ENCODE measurements at regions not wholly inside any gene's neighbourhood (a gene's known extent, or its start where the extent isn't known, plus 50 kb on each side); places are given as distances from the start of the nearest gene placed in this dataset.

DNA sequence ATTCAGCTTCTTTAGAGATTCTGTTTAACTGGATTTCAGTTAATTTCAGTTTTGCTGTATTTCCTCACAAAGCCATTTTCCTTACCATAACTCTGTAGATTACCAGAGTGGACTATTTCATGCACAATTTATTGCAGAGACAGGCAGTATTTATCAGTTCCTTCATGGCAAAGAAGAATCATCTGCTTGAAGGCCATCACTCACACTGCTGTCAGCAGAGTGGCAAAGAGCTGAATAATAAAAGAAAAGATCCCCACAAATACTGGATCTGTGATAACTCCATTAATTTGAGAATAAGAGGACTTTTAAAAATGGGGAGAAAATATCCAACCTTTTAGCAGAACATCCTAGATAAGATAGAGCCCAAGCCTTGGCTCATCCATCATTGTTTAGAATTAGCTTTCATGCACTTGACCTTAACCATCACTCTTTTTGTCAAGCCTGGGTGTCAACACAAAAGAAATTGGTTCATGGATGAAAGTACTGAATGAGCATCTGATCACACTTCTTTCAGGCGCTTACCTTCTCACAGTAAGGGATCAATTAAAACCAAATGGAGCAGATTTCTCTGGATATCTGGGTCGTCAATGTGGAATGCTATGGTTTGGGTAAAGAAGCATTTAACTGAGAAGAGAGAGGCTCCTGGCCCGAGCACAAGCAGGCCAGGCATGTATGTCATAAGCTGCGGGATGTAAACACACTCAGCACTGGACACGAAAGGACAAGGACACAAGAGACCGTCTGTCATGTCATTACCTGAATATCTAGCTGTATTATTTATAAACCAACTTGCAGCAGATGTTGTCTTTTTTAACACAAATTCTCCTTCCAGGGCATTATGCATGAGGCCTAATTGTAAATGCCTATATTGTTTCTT is 376.2 kb downstream of the ZNF521 start:
- WGBS (ENCODE audit: insufficient coverage, low lambda C conversion rate) = no CpG with 5 or more reads among the region's 6 CpGs
- H3K4me3 ChIP-seq (ENCODE audit: low read length) = no peak overlapping the region
- H3K27me3 ChIP-seq (ENCODE audit: control insufficient read depth, insufficient read depth, low read length) = no peaks in the 10 kb centered on the region
- DNase-seq = no peak
- no peaks in the 10 kb centered on the region for H3K4me1 ChIP-seq (ENCODE audit: control insufficient read depth, insufficient read depth, low read length)
- no peak overlapping the region for H3K27ac ChIP-seq (ENCODE audit: low read length)
- no peaks in the 10 kb centered on the region for H3K36me3 ChIP-seq (ENCODE audit: control insufficient read depth, insufficient read depth, low read length)
- no peaks in the 10 kb centered on the region for H3K9me3 ChIP-seq (ENCODE audit: control insufficient read depth, low read depth, low read length)

DNA sequence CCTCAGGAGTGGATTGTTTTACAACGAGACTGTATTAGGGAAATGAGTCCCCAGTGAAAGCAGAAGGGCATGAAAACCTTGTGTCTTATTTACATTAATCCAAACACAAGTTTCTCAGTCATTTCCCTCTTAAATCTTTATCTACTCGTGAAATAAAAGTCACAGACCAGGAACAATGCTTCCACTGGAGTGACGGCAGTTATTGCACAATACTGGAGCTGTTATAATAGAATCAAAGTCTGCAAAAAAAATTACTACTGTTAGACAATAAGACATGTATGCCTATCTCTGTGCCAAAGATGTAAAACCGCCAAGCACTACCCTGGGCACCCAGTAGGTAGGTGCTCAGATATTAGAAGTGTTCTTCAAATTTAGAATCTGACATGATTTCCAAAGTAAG is 375.5 kb downstream of the ZNF521 start:
- Histone ChIP-seq H3K27ac (ENCODE audit: low read length) (no peak overlapping the region), H3K4me1 (ENCODE audit: control insufficient read depth, insufficient read depth, low read length) (no peaks in the 10 kb centered on the region), H3K36me3 (ENCODE audit: control insufficient read depth, insufficient read depth, low read length) (no peaks in the 10 kb centered on the region), H3K27me3 (ENCODE audit: control insufficient read depth, insufficient read depth, low read length) (no peaks in the 10 kb centered on the region), H3K9me3 (ENCODE audit: control insufficient read depth, low read depth, low read length) (no peaks in the 10 kb centered on the region), H3K4me3 (ENCODE audit: low read length) (no peak overlapping the region)
- DNase-seq = peak in 1 of 2 donors; percentile 41
- 24% methylated on average over 2 of the region's 4 CpGs for WGBS (ENCODE audit: insufficient coverage, low lambda C conversion rate)

DNA sequence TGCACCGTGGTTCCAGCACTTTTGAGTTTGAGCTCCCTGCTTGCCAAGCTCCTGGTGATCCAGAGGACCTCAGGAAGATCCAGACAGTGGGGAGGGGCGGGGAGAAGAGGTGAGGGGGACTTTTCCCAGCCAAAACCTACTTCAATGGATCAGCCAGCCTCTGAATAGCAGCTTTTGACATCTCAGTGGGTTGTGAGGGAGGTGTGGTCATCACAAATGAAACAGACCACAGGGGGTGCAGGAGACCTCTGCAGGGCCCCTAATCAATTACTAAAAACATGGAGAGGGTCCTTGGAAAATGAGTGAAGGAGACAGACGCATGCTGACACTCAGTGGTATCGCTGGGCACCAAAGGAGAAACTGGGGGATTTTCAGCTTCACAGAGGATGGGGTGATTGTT is 372.7 kb downstream of the ZNF521 start:
- H3K4me1 ChIP-seq (ENCODE audit: control insufficient read depth, insufficient read depth, low read length) = no peaks in the 10 kb centered on the region
- WGBS (ENCODE audit: insufficient coverage, low lambda C conversion rate) = no CpG with 5 or more reads among the region's 4 CpGs
- no peak overlapping the region for H3K4me3 ChIP-seq (ENCODE audit: low read length)
- DNase-seq = no peak
- H3K36me3 ChIP-seq (ENCODE audit: control insufficient read depth, insufficient read depth, low read length) = no peaks in the 10 kb centered on the region
- no peaks in the 10 kb centered on the region for H3K27me3 ChIP-seq (ENCODE audit: control insufficient read depth, insufficient read depth, low read length)
- no peak overlapping the region for H3K27ac ChIP-seq (ENCODE audit: low read length)
- no peaks in the 10 kb centered on the region for H3K9me3 ChIP-seq (ENCODE audit: control insufficient read depth, low read depth, low read length)

DNA sequence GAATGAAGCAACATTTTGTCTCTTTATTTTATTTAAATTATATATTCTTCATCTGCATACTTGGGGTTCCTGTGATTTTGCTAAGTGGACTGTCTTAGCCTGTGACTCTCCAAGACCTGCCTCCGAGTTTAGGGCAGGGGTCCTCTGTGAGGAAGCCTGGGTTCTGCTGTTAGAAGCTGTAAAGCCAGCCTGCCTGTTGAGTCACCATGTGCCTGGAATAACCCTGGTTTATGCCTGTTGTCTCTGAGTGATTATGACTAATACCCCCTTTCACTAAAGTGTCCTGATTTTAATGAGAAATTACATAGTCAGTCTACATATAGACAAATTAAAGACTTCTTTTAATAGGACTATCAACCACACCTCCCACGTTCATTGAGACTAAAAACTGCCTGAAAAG is 369.1 kb downstream of the ZNF521 start:
- Histone ChIP-seq H3K4me3 (ENCODE audit: low read length) (no peak overlapping the region), H3K36me3 (ENCODE audit: control insufficient read depth, insufficient read depth, low read length) (no peaks in the 10 kb centered on the region), H3K4me1 (ENCODE audit: control insufficient read depth, insufficient read depth, low read length) (no peaks in the 10 kb centered on the region), H3K9me3 (ENCODE audit: control insufficient read depth, low read depth, low read length) (no peaks in the 10 kb centered on the region), H3K27me3 (ENCODE audit: control insufficient read depth, insufficient read depth, low read length) (no peaks in the 10 kb centered on the region), H3K27ac (ENCODE audit: low read length) (no peak overlapping the region)
- no CpG with 5 or more reads among the region's 2 CpGs for WGBS (ENCODE audit: insufficient coverage, low lambda C conversion rate)
- DNase-seq = no peak

DNA sequence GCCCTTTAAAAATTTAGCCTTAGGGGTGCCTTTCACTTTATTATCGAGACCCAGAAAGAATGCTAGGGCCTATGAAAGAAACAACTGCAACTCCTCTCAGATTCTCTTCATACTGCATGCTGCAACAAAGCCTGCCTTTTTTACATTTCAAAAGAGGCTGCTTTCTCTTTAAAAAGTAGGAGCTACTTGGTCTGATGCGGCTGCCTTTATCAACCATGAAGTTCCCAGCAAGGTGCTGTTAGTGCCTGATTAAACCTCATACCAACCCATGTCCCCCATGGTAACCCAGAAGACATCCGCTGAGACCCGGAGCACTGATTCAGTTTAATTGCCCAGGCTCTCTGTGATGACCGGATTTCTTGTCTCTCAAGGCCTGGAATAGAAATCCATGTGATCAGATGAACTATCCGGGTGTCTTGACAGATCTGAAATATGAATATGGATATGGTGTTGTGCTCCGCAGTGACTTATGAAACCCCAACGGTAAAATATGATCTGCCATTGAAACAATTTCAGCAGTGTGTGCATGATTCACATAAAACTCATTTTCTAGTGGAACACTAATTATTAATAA is 368.3 kb downstream of the ZNF521 start:
- no peak for DNase-seq
- H3K9me3 ChIP-seq (ENCODE audit: control insufficient read depth, low read depth, low read length) = no peaks in the 10 kb centered on the region
- H3K4me1 ChIP-seq (ENCODE audit: control insufficient read depth, insufficient read depth, low read length) = peaks cover 2% of the 10 kb centered on the region
- no peak overlapping the region for H3K4me3 ChIP-seq (ENCODE audit: low read length)
- no CpG with 5 or more reads among the region's 8 CpGs for WGBS (ENCODE audit: insufficient coverage, low lambda C conversion rate)
- H3K27ac ChIP-seq (ENCODE audit: low read length) = no peak overlapping the region
- H3K27me3 ChIP-seq (ENCODE audit: control insufficient read depth, insufficient read depth, low read length) = no peaks in the 10 kb centered on the region
- H3K36me3 ChIP-seq (ENCODE audit: control insufficient read depth, insufficient read depth, low read length) = no peaks in the 10 kb centered on the region

DNA sequence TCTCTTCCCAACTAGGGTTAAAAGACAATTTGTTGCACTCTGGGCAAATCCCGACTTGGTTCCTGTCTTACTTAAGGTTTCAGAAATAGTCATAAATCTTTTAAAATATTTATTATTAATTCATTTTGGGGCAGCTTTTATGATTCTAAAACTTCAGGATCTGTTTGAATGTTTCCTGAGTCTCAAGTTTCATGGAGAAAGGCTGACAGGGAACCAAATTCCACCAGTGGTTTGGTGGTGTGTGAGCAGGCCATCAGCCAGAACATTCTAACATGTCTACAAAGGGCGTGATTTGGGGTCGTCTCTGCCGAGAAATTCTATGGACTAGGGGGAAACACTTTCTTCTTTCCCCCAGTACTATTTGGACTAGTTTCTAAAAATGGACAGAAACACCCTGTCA is 366.4 kb downstream of the ZNF521 start:
- Histone ChIP-seq H3K4me3 (ENCODE audit: low read length) (no peak overlapping the region), H3K36me3 (ENCODE audit: control insufficient read depth, insufficient read depth, low read length) (no peaks in the 10 kb centered on the region), H3K9me3 (ENCODE audit: control insufficient read depth, low read depth, low read length) (no peaks in the 10 kb centered on the region), H3K27ac (ENCODE audit: low read length) (no peak overlapping the region), H3K27me3 (ENCODE audit: control insufficient read depth, insufficient read depth, low read length) (no peaks in the 10 kb centered on the region), H3K4me1 (ENCODE audit: control insufficient read depth, insufficient read depth, low read length) (peaks cover 14% of the 10 kb centered on the region)
- 100% methylated on average over 1 of the region's 4 CpGs for WGBS (ENCODE audit: insufficient coverage, low lambda C conversion rate)
- no peak for DNase-seq

DNA sequence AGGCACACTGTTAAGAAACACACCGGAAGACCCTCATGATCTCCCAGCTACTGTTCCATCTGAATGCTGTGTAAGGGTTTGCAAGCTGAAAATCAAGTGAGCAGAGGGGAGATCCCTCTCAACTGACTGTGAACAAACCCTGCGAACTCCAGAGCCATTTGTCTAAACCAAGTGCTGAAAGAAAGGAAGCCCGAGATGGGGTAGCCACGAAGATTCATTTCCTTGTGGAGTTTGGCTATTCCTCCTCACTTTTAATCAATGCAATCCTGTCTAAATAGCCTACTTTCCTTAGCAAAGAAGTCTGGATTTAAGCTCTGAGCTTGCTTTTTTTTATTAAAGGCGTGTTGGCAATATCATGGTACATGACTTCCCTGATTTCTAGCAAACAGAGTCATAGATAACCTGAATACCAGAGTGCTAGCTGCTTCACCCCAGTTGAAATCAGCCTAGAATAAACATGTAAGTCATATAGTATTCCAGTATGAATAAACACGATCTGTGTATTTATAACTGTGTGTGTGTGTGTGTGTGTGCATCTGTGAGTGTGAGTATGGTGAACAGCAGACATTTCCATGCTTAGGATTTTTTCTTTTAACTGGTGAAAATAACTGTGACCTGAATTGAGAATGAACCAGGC is 365.2 kb downstream of the ZNF521 start:
- no peaks in the 10 kb centered on the region for H3K27me3 ChIP-seq (ENCODE audit: control insufficient read depth, insufficient read depth, low read length)
- no peak overlapping the region for H3K4me3 ChIP-seq (ENCODE audit: low read length)
- 83% methylated on average over 1 of the region's 6 CpGs for WGBS (ENCODE audit: insufficient coverage, low lambda C conversion rate)
- no peaks in the 10 kb centered on the region for H3K36me3 ChIP-seq (ENCODE audit: control insufficient read depth, insufficient read depth, low read length)
- no peaks in the 10 kb centered on the region for H3K9me3 ChIP-seq (ENCODE audit: control insufficient read depth, low read depth, low read length)
- no peak for DNase-seq
- no peak overlapping the region for H3K27ac ChIP-seq (ENCODE audit: low read length)
- H3K4me1 ChIP-seq (ENCODE audit: control insufficient read depth, insufficient read depth, low read length) = peaks cover 23% of the 10 kb centered on the region

DNA sequence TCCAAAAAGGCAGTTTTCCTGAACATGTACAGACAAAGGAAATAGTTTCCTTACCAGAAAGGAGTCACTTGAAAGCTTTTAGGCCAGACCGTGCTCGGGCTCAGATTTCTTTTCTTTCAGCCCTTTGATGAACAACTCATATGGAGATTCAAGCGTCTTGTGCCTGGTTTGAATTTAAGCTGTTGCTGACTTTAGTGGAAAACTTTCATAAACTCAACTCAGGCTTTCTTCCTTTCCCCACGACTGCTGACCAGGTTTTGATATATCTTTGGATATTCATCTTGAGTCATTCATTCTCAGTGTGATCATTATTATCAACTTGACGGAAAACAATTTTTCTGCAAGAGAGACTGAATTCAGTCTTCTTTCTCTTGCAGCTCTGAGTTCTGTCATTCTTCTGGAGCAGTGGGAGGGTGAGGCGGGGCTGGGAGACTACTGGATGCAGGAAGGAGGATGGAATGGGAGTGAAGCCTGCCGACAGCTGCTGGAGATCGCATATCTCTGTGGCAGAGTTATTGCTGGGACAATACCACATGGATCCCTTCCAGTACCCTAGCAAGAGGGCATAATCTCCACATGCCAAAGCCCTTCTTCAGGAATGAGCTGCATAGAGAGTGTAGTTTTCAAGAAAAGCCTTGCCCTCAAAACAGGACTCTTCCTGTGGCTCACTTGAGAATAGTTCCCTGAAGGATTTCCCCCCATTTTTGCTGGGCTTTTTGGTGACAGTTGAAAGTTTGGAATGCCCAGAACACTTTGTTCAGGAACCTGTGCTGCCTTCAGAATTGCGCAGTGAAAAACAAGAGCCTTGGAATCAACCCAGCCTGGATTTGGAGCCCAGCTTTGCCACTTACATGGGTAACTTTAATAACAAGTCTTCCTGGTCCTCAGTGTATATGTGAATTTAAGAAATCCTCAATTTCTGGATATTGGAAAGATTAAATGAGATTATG is 364.4 kb downstream of the ZNF521 start:
- Histone ChIP-seq H3K27ac (ENCODE audit: low read length) (no peak overlapping the region), H3K9me3 (ENCODE audit: control insufficient read depth, low read depth, low read length) (no peaks in the 10 kb centered on the region), H3K27me3 (ENCODE audit: control insufficient read depth, insufficient read depth, low read length) (no peaks in the 10 kb centered on the region), H3K4me3 (ENCODE audit: low read length) (no peak overlapping the region), H3K36me3 (ENCODE audit: control insufficient read depth, insufficient read depth, low read length) (no peaks in the 10 kb centered on the region), H3K4me1 (ENCODE audit: control insufficient read depth, insufficient read depth, low read length) (peaks cover 24% of the 10 kb centered on the region)
- 100% methylated on average over 1 of the region's 9 CpGs for WGBS (ENCODE audit: insufficient coverage, low lambda C conversion rate)
- peak in 1 of 2 donors; percentile 11 for DNase-seq

DNA sequence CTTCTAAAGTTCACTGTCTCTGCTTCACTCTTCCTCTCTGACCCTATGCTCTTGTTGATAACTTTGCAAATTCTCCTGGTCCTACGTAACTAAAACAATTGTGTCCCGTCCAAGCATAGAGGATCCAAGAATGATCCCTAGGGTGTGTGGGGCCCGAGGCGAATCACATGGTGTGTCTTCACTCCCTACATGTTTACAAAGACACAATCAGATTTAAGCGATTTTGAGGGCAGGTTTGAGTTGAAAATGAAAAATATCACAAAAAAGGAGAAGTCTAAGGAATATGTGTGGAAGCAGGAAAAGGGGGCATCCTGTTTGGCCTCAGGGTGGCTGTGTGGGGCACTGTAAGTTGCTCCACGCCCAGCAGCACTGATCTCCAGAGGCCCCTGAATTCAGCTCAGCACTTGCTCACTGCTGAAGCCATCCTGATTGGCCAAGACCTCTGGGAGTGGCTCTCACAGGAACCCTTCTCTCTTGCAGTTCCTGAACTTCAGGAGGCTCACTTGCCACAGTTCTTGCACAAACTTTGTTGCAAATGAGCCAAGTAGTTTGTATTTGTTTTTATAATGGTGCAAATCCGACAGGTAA is 363.6 kb downstream of the ZNF521 start:
- Histone ChIP-seq H3K9me3 (ENCODE audit: control insufficient read depth, low read depth, low read length) (no peaks in the 10 kb centered on the region), H3K4me3 (ENCODE audit: low read length) (no peak overlapping the region), H3K36me3 (ENCODE audit: control insufficient read depth, insufficient read depth, low read length) (no peaks in the 10 kb centered on the region), H3K4me1 (ENCODE audit: control insufficient read depth, insufficient read depth, low read length) (peaks cover 24% of the 10 kb centered on the region), H3K27me3 (ENCODE audit: control insufficient read depth, insufficient read depth, low read length) (no peaks in the 10 kb centered on the region), H3K27ac (ENCODE audit: low read length) (no peak overlapping the region)
- peak in 1 of 2 donors; percentile 19 for DNase-seq
- WGBS (ENCODE audit: insufficient coverage, low lambda C conversion rate) = 80% methylated on average over 5 of the region's 7 CpGs
